ENCODE measurements at regions not wholly inside any gene's neighbourhood (a gene's known extent, or its start where the extent isn't known, plus 50 kb on each side); places are given as distances from the start of the nearest gene placed in this dataset.
"Not testable (repeated sequence)": the region's sequence is repeated elsewhere in the genome, so short reads cannot be mapped to it uniquely, and the experiment has no call there.

GRCh38 chr14:21902561-21903181 lies 229.1 kb upstream of the OR4E1 start:
- H3K4me3 ChIP-seq, result no peak overlapping the region
- H3K36me3 ChIP-seq, result no peaks in the 10 kb centered on the region
- H3K9me3 ChIP-seq, result no peaks in the 10 kb centered on the region
- H3K27me3 ChIP-seq, result no peaks in the 10 kb centered on the region
- no peak for DNase-seq

- H3K4me3 ChIP-seq, H3K36me3 ChIP-seq, H3K27me3 ChIP-seq, DNase-seq, H3K9me3 ChIP-seq: not testable (repeated sequence)
These were observed 221.2 kb upstream of the OR4E1 start for GRCh38 chr14:21894898-21895194.

GRCh38 chr14:21894003-21894897 lies 220.6 kb upstream of the OR4E1 start:
- Histone ChIP-seq H3K4me3 (no peak overlapping the region), H3K36me3 (no peaks in the 10 kb centered on the region), H3K27me3 (no peaks in the 10 kb centered on the region), H3K9me3 (no peaks in the 10 kb centered on the region)
- DNase-seq, result no peak

GRCh38 chr14:21891921-21892320 lies 218.3 kb upstream of the OR4E1 start:
- Histone ChIP-seq H3K36me3 (no peaks in the 10 kb centered on the region), H3K9me3 (no peaks in the 10 kb centered on the region), H3K27me3 (no peaks in the 10 kb centered on the region), H3K4me3 (no peak overlapping the region)
- DNase-seq, result no peak

GRCh38 chr14:21884995-21885394 lies 211.4 kb upstream of the OR4E1 start:
- H3K9me3 ChIP-seq, result no peaks in the 10 kb centered on the region
- no peaks in the 10 kb centered on the region for H3K36me3 ChIP-seq
- no peak for DNase-seq
- H3K4me3 ChIP-seq, result no peak overlapping the region
- no peaks in the 10 kb centered on the region for H3K27me3 ChIP-seq

- Histone ChIP-seq H3K27me3 (no peaks in the 10 kb centered on the region), H3K4me3 (no peak overlapping the region), H3K9me3 (no peaks in the 10 kb centered on the region), H3K36me3 (no peaks in the 10 kb centered on the region)
- DNase-seq, result no peak
These were observed 208.6 kb upstream of the OR4E1 start for GRCh38 chr14:21882226-21882625.

- DNase-seq, result no peak
- no peaks in the 10 kb centered on the region for H3K27me3 ChIP-seq
- no peaks in the 10 kb centered on the region for H3K36me3 ChIP-seq
- no peak overlapping the region for H3K4me3 ChIP-seq
- no peaks in the 10 kb centered on the region for H3K9me3 ChIP-seq
These were observed 207.3 kb upstream of the OR4E1 start for GRCh38 chr14:21880918-21881317.

GRCh38 chr14:21875791-21876190 lies 202.2 kb upstream of the OR4E1 start:
- Histone ChIP-seq H3K4me3 (no peak overlapping the region), H3K36me3 (no peaks in the 10 kb centered on the region), H3K27me3 (no peaks in the 10 kb centered on the region), H3K9me3 (no peaks in the 10 kb centered on the region)
- DNase-seq, result no peak

GRCh38 chr14:21874946-21875345 lies 201.3 kb upstream of the OR4E1 start:
- H3K4me3 ChIP-seq, result no peak overlapping the region
- H3K36me3 ChIP-seq, result no peaks in the 10 kb centered on the region
- no peaks in the 10 kb centered on the region for H3K27me3 ChIP-seq
- no peak for DNase-seq
- H3K9me3 ChIP-seq, result no peaks in the 10 kb centered on the region

GRCh38 chr14:21874167-21874566 lies 200.5 kb upstream of the OR4E1 start:
- no peaks in the 10 kb centered on the region for H3K27me3 ChIP-seq
- no peaks in the 10 kb centered on the region for H3K36me3 ChIP-seq
- no peak for DNase-seq
- no peak overlapping the region for H3K4me3 ChIP-seq
- no peaks in the 10 kb centered on the region for H3K9me3 ChIP-seq

GRCh38 chr14:21868442-21869046 lies 194.9 kb upstream of the OR4E1 start:
- no peak for DNase-seq
- no peaks in the 10 kb centered on the region for H3K9me3 ChIP-seq
- H3K36me3 ChIP-seq, result no peaks in the 10 kb centered on the region
- H3K4me3 ChIP-seq, result no peak overlapping the region
- no peaks in the 10 kb centered on the region for H3K27me3 ChIP-seq

GRCh38 chr14:21867541-21867940 lies 193.9 kb upstream of the OR4E1 start:
- Histone ChIP-seq H3K36me3 (no peaks in the 10 kb centered on the region), H3K4me3 (no peak overlapping the region), H3K27me3 (no peaks in the 10 kb centered on the region), H3K9me3 (no peaks in the 10 kb centered on the region)
- DNase-seq, result no peak

GRCh38 chr14:21866479-21866878 lies 192.9 kb upstream of the OR4E1 start:
- DNase-seq, result no peak
- Histone ChIP-seq H3K4me3 (no peak overlapping the region), H3K27me3 (no peaks in the 10 kb centered on the region), H3K9me3 (no peaks in the 10 kb centered on the region), H3K36me3 (no peaks in the 10 kb centered on the region)

GRCh38 chr14:21863289-21863688 lies 189.7 kb upstream of the OR4E1 start:
- H3K27me3 ChIP-seq, result no peaks in the 10 kb centered on the region
- H3K4me3 ChIP-seq, result no peak overlapping the region
- H3K36me3 ChIP-seq, result no peaks in the 10 kb centered on the region
- DNase-seq, result no peak
- no peaks in the 10 kb centered on the region for H3K9me3 ChIP-seq

GRCh38 chr14:21861153-21861552 lies 187.5 kb upstream of the OR4E1 start:
- no peaks in the 10 kb centered on the region for H3K36me3 ChIP-seq
- no peaks in the 10 kb centered on the region for H3K27me3 ChIP-seq
- no peak for DNase-seq

GRCh38 chr14:21860172-21860571 lies 186.6 kb upstream of the OR4E1 start:
- no peak for DNase-seq
- no peaks in the 10 kb centered on the region for H3K27me3 ChIP-seq
- no peak overlapping the region for H3K4me3 ChIP-seq
- no peaks in the 10 kb centered on the region for H3K36me3 ChIP-seq
- no peaks in the 10 kb centered on the region for H3K9me3 ChIP-seq

More at GRCh38 chr14:21861153-21861552, 187.5 kb upstream of the OR4E1 start:
- H3K4me3 ChIP-seq, result no peak overlapping the region
- no peaks in the 10 kb centered on the region for H3K9me3 ChIP-seq

- Histone ChIP-seq H3K27me3 (no peaks in the 10 kb centered on the region), H3K9me3 (no peaks in the 10 kb centered on the region), H3K36me3 (no peaks in the 10 kb centered on the region), H3K4me3 (no peak overlapping the region)
- DNase-seq, result no peak
These were observed 179.2 kb upstream of the OR4E1 start for GRCh38 chr14:21852775-21853174.
